HCEC 1CT (cell line): ENCODE measurements at regions not wholly inside any gene's neighbourhood (a gene's known extent, or its start where the extent isn't known, plus 50 kb on each side); places are given as distances from the start of the nearest gene placed in this dataset.

Experiments
- DNase-seq: peaks from one replicate; pipeline ENCODE4 v3.0.0-alpha.2; 2017

GRCh38 chrX:143800150-143800549, 79.6 kb upstream of the SPANXN2 start:
- no peak for DNase-seq

- DNase-seq = peak; percentile 20
These were observed 67.7 kb upstream of the SPANXN2 start for GRCh38 chrX:143788265-143788664.

- no peak for DNase-seq
These were observed 66.8 kb upstream of the SPANXN2 start for GRCh38 chrX:143787341-143787740.

- peak; percentile 5 for DNase-seq
These were observed 60.6 kb upstream of the SPANXN2 start for GRCh38 chrX:143781103-143781502.
